IPS-15b (cell line): ENCODE measurements at regions not wholly inside any gene's neighbourhood (a gene's known extent, or its start where the extent isn't known, plus 50 kb on each side); places are given as distances from the start of the nearest gene placed in this dataset.

Experiments used
- H3K27me3 ChIP-seq: one replicate; pipeline ENCODE4 v1.6.1; 2013; ENCODE audit warnings: low read length; ENCODE audit not compliant: control insufficient read depth, insufficient read depth
- H3K36me3 ChIP-seq: one replicate; pipeline ENCODE4 v1.6.1; 2013; ENCODE audit warnings: low read length; ENCODE audit not compliant: control insufficient read depth, insufficient read depth
- H3K4me1 ChIP-seq: one replicate; pipeline ENCODE4 v1.6.1; 2013; ENCODE audit warnings: mild to moderate bottlenecking, low read length; ENCODE audit not compliant: control insufficient read depth, insufficient read depth
- H3K4me3 ChIP-seq: one replicate; pipeline ENCODE4 v1.5.1; 2013; ENCODE audit warnings: low read depth, low read length
- H3K9ac ChIP-seq: one replicate; pipeline ENCODE4 v1.6.1; 2013; ENCODE audit warnings: low read depth, mild to moderate bottlenecking, low read length
- H3K9me3 ChIP-seq: one replicate; pipeline ENCODE4 v1.6.1; 2013; ENCODE audit warnings: mild to moderate bottlenecking, low read length; ENCODE audit not compliant: control insufficient read depth, insufficient read depth

- no peaks in the 10 kb centered on the region for H3K27me3 ChIP-seq
- H3K36me3 ChIP-seq: no peaks in the 10 kb centered on the region
- H3K4me1 ChIP-seq: no peaks in the 10 kb centered on the region
- H3K4me3 ChIP-seq: no peak overlapping the region
- H3K9ac ChIP-seq: no peak overlapping the region
- H3K9me3 ChIP-seq: no peaks in the 10 kb centered on the region
These were observed 968.0 kb upstream of the FAM98A start for GRCh38 chr2:34567128-34567527.

- Histone ChIP-seq H3K4me1 (no peaks in the 10 kb centered on the region), H3K9ac (no peak overlapping the region), H3K9me3 (no peaks in the 10 kb centered on the region), H3K36me3 (no peaks in the 10 kb centered on the region), H3K27me3 (no peaks in the 10 kb centered on the region), H3K4me3 (no peak overlapping the region)
These were observed 953.2 kb upstream of the FAM98A start for GRCh38 chr2:34552337-34552736.

GRCh38 chr2:34549710-34550345, 950.7 kb upstream of the FAM98A start:
- Histone ChIP-seq H3K9me3 (no peaks in the 10 kb centered on the region), H3K27me3 (no peaks in the 10 kb centered on the region), H3K4me1 (no peaks in the 10 kb centered on the region), H3K36me3 (no peaks in the 10 kb centered on the region), H3K9ac (no peak overlapping the region), H3K4me3 (no peak overlapping the region)

GRCh38 chr2:34547900-34548299, 948.8 kb upstream of the FAM98A start:
- Histone ChIP-seq H3K9ac (no peak overlapping the region), H3K4me1 (no peaks in the 10 kb centered on the region), H3K27me3 (no peaks in the 10 kb centered on the region), H3K4me3 (no peak overlapping the region), H3K36me3 (no peaks in the 10 kb centered on the region), H3K9me3 (no peaks in the 10 kb centered on the region)

GRCh38 chr2:34547340-34547739, 948.2 kb upstream of the FAM98A start:
- H3K36me3 ChIP-seq: no peaks in the 10 kb centered on the region
- no peak overlapping the region for H3K4me3 ChIP-seq
- no peaks in the 10 kb centered on the region for H3K9me3 ChIP-seq
- H3K4me1 ChIP-seq: no peaks in the 10 kb centered on the region
- H3K9ac ChIP-seq: no peak overlapping the region
- H3K27me3 ChIP-seq: no peaks in the 10 kb centered on the region

DNA sequence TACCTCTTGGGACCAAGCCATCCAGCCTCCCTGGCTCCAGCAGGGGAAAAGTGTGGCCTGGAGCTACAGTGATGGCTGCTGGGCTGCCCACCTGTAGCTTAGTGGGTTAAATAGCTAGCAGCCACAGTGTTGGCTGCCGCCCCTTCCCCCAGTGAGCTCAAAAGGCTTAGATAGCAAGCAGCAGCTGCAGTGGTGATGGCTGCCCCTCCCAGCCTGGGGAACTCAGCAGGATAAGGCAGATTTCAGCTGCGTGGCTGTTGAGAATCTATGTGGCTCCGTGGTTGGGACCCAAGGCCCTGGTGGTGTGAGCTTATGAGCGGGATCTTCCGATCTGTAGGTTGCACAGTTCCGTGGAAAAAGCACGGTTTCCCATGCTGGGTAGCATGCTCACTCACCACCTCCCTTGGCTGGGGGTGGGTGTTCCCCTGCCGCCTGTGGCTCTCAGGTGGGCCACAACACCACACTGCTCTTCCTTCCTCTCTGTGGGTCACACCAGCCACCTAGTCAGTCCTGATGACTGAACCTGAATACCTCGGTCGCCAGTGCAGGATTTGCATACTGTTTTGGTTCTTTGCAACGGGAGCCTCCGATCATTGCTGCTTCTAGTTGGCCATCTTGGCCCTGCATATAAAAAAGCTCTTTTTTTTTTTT, 946.5 kb upstream of the FAM98A start:
- H3K4me1 ChIP-seq: no peaks in the 10 kb centered on the region
- no peak overlapping the region for H3K9ac ChIP-seq
- H3K9me3 ChIP-seq: no peaks in the 10 kb centered on the region
- no peaks in the 10 kb centered on the region for H3K27me3 ChIP-seq
- H3K4me3 ChIP-seq: no peak overlapping the region
- H3K36me3 ChIP-seq: no peaks in the 10 kb centered on the region

DNA sequence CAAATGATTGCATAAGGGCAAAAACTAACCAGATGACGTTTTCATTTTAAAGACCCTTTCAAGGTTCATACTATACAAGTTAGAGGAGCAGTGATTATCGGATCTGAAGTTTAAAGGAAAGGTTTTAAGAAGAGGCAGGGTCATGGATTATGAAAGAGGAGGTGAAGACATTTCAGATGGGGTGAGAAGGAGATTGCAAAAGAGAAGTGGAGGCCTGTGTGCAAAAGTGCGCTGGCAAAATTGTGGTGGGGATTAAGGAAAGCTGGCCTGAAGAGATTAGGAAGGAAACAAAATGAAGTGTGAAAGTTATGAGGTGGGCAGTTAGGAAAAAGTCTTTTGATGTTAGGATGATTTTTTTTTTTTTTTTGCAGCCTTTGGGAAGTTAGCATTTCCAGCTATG, 935.7 kb upstream of the FAM98A start:
- Histone ChIP-seq H3K4me3 (no peak overlapping the region), H3K9ac (no peak overlapping the region), H3K9me3 (no peaks in the 10 kb centered on the region), H3K4me1 (no peaks in the 10 kb centered on the region), H3K27me3 (no peaks in the 10 kb centered on the region), H3K36me3 (no peaks in the 10 kb centered on the region)

- no peaks in the 10 kb centered on the region for H3K4me1 ChIP-seq
- no peak overlapping the region for H3K4me3 ChIP-seq
- H3K9me3 ChIP-seq: no peaks in the 10 kb centered on the region
- no peak overlapping the region for H3K9ac ChIP-seq
- no peaks in the 10 kb centered on the region for H3K36me3 ChIP-seq
- H3K27me3 ChIP-seq: no peaks in the 10 kb centered on the region
These were observed 935.2 kb upstream of the FAM98A start for GRCh38 chr2:34534341-34534740.

DNA sequence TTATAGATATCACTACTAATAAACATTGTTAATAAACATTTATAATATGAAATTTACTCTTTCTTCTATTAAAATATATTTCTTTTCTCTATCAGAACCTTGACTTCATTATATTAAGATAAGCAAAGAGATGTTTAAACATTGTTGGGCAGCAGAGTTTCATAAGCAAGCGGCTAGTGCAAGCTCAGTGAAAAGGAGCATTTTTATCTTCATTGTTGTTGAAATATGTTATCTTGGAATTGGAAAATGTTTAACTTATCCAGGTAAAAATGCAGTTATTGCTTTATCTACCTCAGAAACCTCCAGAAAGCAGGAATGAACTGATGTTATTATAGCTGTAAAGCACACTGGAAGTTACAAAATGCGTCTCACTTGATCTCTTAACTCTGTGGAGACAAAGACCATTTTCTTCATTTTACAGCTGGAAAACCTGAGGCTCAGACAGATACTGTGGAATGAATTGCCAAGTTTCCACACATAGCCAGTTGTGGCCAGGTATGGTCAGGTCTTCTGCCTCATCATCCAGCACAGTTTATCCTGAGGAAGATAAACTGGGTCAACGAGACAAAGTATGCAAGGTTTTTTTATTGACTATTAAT, 934.6 kb upstream of the FAM98A start:
- H3K27me3 ChIP-seq: no peaks in the 10 kb centered on the region
- H3K4me1 ChIP-seq: no peaks in the 10 kb centered on the region
- no peaks in the 10 kb centered on the region for H3K36me3 ChIP-seq
- H3K4me3 ChIP-seq: no peak overlapping the region
- no peaks in the 10 kb centered on the region for H3K9me3 ChIP-seq
- no peak overlapping the region for H3K9ac ChIP-seq

GRCh38 chr2:34529965-34530364, 930.9 kb upstream of the FAM98A start:
- H3K4me3 ChIP-seq: no peak overlapping the region
- H3K4me1 ChIP-seq: no peaks in the 10 kb centered on the region
- H3K36me3 ChIP-seq: no peaks in the 10 kb centered on the region
- no peaks in the 10 kb centered on the region for H3K9me3 ChIP-seq
- H3K9ac ChIP-seq: no peak overlapping the region
- H3K27me3 ChIP-seq: no peaks in the 10 kb centered on the region

DNA sequence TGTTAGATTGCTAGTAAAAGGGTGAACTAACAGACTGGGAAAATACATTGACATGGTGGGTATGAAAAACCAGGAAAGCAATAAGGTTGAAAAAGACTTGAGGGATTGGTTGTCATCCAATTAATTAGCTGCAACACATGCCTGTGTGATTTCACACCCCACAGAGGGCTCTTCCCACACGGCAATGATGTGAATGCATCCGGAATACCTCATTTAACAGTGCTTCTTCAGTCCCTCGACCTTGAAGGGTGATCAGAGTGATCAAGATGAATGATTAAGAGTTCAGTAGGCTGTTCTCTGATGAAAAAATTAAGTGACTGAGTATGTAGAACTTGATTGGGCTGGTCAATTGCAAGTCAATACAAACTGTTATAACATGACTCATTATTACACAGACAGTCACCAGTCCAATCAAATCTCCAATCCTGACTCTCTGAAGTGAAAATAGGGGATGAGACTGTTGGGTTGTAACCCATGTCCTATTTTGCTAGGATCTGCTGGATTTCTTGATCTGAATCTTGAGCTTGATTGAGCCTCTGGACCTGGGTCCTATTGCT, 924.9 kb upstream of the FAM98A start:
- no peak overlapping the region for H3K9ac ChIP-seq
- no peaks in the 10 kb centered on the region for H3K36me3 ChIP-seq
- H3K9me3 ChIP-seq: peaks cover 2% of the 10 kb centered on the region
- no peaks in the 10 kb centered on the region for H3K27me3 ChIP-seq
- H3K4me1 ChIP-seq: no peaks in the 10 kb centered on the region
- H3K4me3 ChIP-seq: no peak overlapping the region

DNA sequence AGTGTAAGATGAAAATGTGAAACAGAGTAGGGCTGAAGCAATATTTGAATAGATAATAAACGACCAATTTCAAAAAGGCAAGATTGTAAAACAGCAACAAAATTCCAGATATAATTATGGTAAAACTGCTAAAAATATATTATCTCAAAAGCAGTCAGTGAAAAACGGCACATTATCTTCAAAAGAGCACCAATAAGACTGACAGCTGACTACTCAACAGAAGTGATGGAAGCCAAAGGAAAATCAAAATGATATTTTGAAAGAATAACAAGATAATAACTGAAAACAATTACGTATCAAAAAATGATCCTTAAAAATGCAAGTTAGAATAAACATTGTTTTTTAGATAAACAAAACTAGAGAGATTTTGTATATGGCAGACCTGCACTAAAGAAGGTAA, 920.6 kb upstream of the FAM98A start:
- H3K4me3 ChIP-seq: no peak overlapping the region
- no peaks in the 10 kb centered on the region for H3K27me3 ChIP-seq
- H3K4me1 ChIP-seq: no peaks in the 10 kb centered on the region
- H3K9ac ChIP-seq: no peak overlapping the region
- H3K9me3 ChIP-seq: peaks cover 2% of the 10 kb centered on the region
- no peaks in the 10 kb centered on the region for H3K36me3 ChIP-seq
